ENCODE measurements at regions not wholly inside any gene's neighbourhood (a gene's known extent, or its start where the extent isn't known, plus 50 kb on each side); places are given as distances from the start of the nearest gene placed in this dataset.
A peak's percentile ranks its signal among the peaks of the same experiment; 100 is the strongest.

DNA sequence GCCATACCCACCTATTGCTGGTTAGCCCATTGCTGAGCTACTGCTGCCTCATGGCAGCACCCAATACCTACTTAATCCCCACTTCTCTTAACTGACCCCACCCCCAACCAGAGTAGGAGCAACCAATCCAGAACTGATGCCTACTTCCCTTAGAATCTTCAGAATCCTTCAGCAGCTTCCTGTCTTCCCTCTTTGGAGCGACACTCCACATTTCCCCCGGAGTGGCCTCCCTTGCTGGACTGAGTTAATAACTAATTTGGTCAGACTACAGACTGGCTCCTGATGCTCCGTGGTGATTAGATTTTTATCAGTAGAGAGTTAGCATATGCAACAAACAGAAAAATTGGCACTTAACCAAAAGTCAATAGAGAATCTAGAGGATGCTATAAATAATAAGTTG is 51.2 kb upstream of the UBR2 start:
- H3K36me3 Mint-ChIP-seq (ENCODE audit: insufficient read depth): no peaks in the 10 kb centered on the region
- peaks cover 6% of the 10 kb centered on the region for H3K4me1 Mint-ChIP-seq (ENCODE audit: low read depth)
- ATAC-seq: no peak
- no peaks in the 10 kb centered on the region for H3K9me3 Mint-ChIP-seq
- no peak overlapping the region for H3K4me3 Mint-ChIP-seq
- H3K27me3 Mint-ChIP-seq (ENCODE audit: low read depth): no peaks in the 10 kb centered on the region
- DNase-seq: no peak

DNA sequence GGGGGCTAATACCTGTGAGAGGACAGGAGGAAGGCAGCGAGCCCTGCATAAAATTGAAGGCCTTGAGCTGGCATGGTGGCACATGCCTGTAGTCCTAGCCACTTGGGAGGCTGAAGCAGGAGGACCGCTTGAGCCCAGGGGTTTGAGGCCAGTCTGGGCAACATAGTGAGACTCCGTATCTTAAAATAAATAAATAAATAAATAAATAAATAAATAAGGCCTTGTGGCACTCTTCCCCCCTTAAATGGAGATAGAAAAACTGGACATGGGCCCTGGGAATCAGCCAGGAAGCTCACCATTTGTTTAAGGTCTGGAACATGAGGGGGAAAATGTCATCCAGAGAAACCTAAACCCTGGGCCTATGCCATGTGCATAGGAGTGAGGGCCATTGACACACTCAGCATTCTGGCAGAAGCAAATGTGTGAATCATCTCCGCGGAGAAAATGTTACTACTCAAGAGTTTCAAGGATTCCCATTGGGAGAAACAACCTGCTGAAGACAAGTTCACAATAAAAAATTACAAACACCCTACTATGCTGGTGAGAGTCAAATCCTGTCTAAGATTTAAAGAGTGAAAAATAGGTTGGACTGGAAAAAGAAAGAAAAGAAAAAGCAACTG is 51.9 kb upstream of the UBR2 start:
- ATAC-seq (no peak), DNase-seq (no peak)
- Mint-ChIP-seq H3K4me3 (no peak overlapping the region), H3K9me3 (no peaks in the 10 kb centered on the region), H3K36me3 (ENCODE audit: insufficient read depth) (no peaks in the 10 kb centered on the region), H3K27me3 (ENCODE audit: low read depth) (no peaks in the 10 kb centered on the region), H3K4me1 (ENCODE audit: low read depth) (peaks cover 7% of the 10 kb centered on the region)

DNA sequence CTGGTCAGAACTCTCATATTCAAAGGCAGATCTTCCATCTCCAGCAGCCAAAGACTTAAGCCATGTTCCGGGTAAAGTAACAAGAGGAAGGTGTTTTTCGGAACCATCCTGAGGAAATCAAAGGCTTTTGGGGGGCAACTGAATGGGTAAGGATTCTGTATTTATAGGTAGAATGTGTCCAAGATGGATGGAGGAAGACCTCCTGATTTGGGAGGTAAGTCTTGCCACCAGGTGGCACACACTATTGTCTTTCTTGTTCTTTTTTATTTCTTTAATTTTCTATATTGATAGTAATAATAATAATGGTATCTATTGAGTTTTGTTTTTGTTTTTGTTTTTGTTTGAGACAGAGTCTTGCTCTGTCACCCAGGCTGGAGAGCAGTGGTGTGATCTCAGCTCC is 53.0 kb upstream of the UBR2 start:
- H3K9me3 Mint-ChIP-seq: no peaks in the 10 kb centered on the region
- ATAC-seq (no peak), DNase-seq (no peak)
- H3K4me1 Mint-ChIP-seq (ENCODE audit: low read depth): peaks cover 7% of the 10 kb centered on the region
- H3K27me3 Mint-ChIP-seq (ENCODE audit: low read depth): no peaks in the 10 kb centered on the region
- no peaks in the 10 kb centered on the region for H3K36me3 Mint-ChIP-seq (ENCODE audit: insufficient read depth)
- H3K4me3 Mint-ChIP-seq: no peak overlapping the region

DNA sequence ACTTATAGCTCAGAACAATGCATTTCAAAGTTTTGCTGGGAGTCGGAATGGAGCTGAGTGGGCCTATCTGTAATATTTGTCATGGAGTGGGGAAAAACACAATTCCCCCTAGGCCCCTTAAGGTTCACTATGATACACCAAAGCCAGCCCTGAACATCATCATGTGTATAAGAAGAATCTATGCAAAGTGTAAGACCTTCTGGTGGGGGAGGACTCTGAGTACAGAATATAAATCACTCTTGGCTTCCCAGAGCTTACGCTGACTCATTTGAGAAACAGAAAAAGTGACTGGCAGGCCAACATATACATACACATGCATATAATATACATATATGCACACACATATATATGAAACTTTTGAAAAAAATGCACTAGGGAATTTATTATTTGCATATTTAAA is 54.1 kb upstream of the UBR2 start:
- ATAC-seq: peak; percentile 81 to 87
- Mint-ChIP-seq H3K36me3 (ENCODE audit: insufficient read depth) (no peaks in the 10 kb centered on the region), H3K9me3 (no peaks in the 10 kb centered on the region), H3K4me1 (ENCODE audit: low read depth) (peaks cover 9% of the 10 kb centered on the region), H3K27me3 (ENCODE audit: low read depth) (no peaks in the 10 kb centered on the region), H3K4me3 (no peak overlapping the region)
- no peak for DNase-seq

DNA sequence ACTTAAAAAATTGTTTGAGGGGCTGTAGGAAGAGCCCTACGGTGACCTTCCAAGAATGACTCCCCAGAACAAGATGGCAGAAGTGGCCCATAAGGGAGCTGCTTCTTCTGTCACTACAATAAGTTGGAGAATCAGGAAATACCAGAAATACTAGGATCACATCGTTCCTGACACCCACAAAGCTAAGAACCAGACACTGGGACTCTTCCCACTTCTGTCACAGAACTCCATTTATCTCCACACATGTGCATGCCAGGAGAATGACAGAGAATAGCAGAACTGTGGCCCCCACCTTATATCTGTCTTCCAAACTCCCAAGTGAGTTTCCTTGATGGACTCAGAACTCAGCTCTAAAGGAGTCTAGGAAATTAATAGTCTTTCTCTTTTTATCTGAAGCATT is 54.6 kb upstream of the UBR2 start:
- DNase-seq: no peak

DNA sequence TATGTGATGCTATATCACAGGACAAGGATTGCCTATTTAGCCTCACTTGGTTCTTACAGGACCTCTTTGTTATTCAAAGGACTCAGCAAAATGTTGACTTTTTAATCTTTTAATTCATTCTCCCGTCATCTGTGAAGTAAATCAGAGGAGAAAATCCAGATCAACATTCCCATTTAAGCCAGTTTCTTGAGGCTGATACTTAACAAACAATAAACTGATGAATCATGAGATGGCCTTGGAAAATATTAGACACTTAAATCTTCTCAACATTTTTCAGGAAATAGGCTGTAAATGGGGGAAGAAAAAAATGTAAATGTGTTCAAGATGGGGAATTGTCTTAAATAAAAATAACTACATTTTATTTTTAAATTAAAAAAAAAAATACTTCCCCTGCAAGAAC is 55.9 kb upstream of the UBR2 start:
- no peaks in the 10 kb centered on the region for H3K9me3 Mint-ChIP-seq
- no peaks in the 10 kb centered on the region for H3K27me3 Mint-ChIP-seq (ENCODE audit: low read depth)
- no peak overlapping the region for H3K4me3 Mint-ChIP-seq
- ATAC-seq (no peak), DNase-seq (no peak)
- H3K4me1 Mint-ChIP-seq (ENCODE audit: low read depth): peaks cover 12% of the 10 kb centered on the region
- H3K36me3 Mint-ChIP-seq (ENCODE audit: insufficient read depth): no peaks in the 10 kb centered on the region

More for the DNA sequence above, 54.6 kb upstream of the UBR2 start:
- no peak for ATAC-seq
- Mint-ChIP-seq H3K4me3 (no peak overlapping the region), H3K27me3 (ENCODE audit: low read depth) (no peaks in the 10 kb centered on the region), H3K36me3 (ENCODE audit: insufficient read depth) (no peaks in the 10 kb centered on the region), H3K9me3 (no peaks in the 10 kb centered on the region), H3K4me1 (ENCODE audit: low read depth) (peaks cover 9% of the 10 kb centered on the region)

DNA sequence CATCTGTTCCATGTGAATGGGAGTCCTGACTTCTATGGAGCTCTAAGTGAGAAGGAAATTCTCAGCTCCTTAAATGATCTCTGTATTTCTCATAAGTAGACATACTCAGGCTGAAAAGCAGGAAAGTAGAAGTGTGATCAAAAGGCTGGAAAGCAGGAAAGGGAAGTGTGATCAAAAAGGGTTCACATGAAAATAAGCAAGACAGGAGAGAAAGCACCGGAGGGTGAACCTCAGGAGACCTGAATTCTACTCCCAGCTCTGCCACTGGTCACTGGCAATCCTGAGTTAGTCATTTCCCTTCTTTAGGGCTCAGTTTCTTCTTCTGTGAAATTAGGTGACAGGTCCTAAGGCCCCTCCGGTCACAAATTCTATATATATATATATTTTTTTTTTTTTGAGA is 55.5 kb upstream of the TRERF1 start:
- Mint-ChIP-seq H3K9me3 (no peaks in the 10 kb centered on the region), H3K4me1 (ENCODE audit: low read depth) (peaks cover 15% of the 10 kb centered on the region), H3K4me3 (no peak overlapping the region), H3K36me3 (ENCODE audit: insufficient read depth) (no peaks in the 10 kb centered on the region), H3K27me3 (ENCODE audit: low read depth) (no peaks in the 10 kb centered on the region)
- no peak for DNase-seq
- ATAC-seq: no peak

DNA sequence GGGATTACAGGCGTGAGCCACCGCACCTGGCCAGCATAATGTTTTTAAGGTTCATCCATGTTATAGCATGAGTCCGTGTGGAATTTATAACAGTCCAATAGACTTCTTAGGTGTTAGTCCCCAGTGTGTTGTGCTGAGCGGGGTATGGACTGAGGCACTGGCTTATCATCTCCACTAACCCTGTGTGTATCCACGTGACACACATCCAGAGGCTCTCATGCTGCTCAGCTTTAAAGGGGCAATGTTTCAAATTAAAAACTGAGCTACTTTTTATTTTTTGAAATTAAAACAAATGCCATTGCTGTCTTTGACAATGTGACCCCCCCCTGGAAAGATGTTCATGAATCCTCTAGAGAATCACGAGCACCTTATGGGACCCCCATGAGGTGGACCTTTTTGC is 54.3 kb upstream of the TRERF1 start:
- Mint-ChIP-seq H3K36me3 (ENCODE audit: insufficient read depth) (no peaks in the 10 kb centered on the region), H3K4me1 (ENCODE audit: low read depth) (peaks cover 21% of the 10 kb centered on the region), H3K9me3 (no peaks in the 10 kb centered on the region), H3K4me3 (no peak overlapping the region), H3K27me3 (ENCODE audit: low read depth) (no peaks in the 10 kb centered on the region)
- ATAC-seq (no peak), DNase-seq (no peak)

DNA sequence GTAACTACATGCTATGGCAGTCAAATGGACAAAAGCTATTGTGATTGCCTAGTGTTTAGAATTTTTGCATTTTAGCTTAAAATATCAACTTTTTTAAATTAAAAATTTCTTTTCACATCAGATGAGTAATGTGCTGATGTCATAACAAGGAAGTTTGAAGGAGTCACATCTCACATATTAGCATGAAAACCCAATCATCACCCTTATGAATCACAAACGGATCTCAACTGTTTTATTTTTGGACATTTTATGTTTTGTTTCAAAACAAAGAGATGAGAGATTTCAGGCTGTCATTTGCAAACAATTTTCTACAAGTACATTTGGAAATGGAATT is 53.6 kb upstream of the TRERF1 start:
- ATAC-seq (peak; percentile 51 to 53), DNase-seq (no peak)
- H3K4me1 Mint-ChIP-seq (ENCODE audit: low read depth): peaks cover 21% of the 10 kb centered on the region
- no peaks in the 10 kb centered on the region for H3K27me3 Mint-ChIP-seq (ENCODE audit: low read depth)
- H3K36me3 Mint-ChIP-seq (ENCODE audit: insufficient read depth): no peaks in the 10 kb centered on the region
- no peaks in the 10 kb centered on the region for H3K9me3 Mint-ChIP-seq
- H3K4me3 Mint-ChIP-seq: no peak overlapping the region

DNA sequence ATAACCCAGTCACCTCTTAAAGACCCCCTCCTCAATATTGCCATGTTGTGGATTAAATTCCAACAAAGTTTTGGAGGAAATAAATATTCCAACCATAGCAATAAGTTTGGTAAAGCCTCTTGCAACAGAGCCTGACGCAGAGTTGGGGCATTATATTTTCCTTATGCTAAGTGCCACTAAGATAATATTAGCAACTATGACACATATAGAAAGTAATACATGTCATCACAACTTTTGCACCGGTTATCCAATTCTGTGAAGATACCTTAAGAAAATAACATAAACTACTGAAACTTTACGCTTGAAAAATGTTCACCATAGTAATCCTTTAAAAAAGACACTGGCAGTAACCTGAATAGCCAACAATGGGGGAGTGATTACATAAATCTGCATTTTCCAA is 52.2 kb upstream of the TRERF1 start:
- H3K9me3 Mint-ChIP-seq: no peaks in the 10 kb centered on the region
- DNase-seq: no peak
- no peaks in the 10 kb centered on the region for H3K27me3 Mint-ChIP-seq (ENCODE audit: low read depth)
- H3K4me3 Mint-ChIP-seq: no peak overlapping the region
- H3K36me3 Mint-ChIP-seq (ENCODE audit: insufficient read depth): no peaks in the 10 kb centered on the region
- H3K4me1 Mint-ChIP-seq (ENCODE audit: low read depth): peaks cover 15% of the 10 kb centered on the region
- no peak for ATAC-seq

DNA sequence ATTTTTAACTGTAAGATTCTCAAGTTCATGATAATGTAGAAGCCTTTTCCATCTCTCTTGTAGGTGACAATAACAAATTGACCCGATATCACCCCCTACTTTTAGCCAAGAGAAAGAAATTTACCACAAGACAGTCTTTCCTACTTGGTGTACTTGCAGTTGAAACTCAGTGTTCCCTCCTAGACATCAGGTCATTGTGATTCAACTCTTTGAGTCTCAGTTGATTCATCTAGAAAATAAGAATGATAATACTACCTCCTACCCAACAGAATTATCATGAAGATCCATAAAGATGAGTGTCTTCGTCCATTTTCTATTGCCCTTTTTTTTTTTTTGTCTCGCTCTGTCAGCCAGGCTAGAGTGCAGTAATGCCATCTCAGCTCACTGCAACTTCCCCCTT is 51.3 kb upstream of the TRERF1 start:
- no peaks in the 10 kb centered on the region for H3K36me3 Mint-ChIP-seq (ENCODE audit: insufficient read depth)
- peaks cover 15% of the 10 kb centered on the region for H3K4me1 Mint-ChIP-seq (ENCODE audit: low read depth)
- peaks cover 1% of the 10 kb centered on the region for H3K9me3 Mint-ChIP-seq
- no peaks in the 10 kb centered on the region for H3K27me3 Mint-ChIP-seq (ENCODE audit: low read depth)
- no peak overlapping the region for H3K4me3 Mint-ChIP-seq
- ATAC-seq (peak in 1 of 2 donors; percentile 18), DNase-seq (no peak)

DNA sequence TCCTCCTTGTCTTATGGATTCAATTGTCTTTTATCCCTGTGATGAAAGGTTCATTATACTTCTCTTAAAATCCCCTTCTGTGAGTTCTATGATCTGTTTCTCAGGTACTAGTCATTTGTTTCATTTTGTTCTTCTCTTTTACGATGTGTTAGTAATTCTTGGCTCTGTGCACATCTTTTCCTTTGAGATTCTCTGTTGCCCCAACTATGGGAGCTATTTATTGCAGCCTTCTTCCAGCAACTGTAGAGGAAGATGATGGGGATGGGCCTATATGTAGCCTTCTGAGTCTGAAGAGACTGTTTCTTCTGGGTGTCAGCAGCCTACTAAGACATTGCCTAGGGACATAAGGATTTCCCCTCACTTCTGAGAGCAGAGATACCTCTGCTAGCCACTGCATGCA is 50.4 kb upstream of the TRERF1 start:
- Mint-ChIP-seq H3K9me3 (peaks cover 7% of the 10 kb centered on the region), H3K4me3 (no peak overlapping the region), H3K4me1 (ENCODE audit: low read depth) (peaks cover 14% of the 10 kb centered on the region), H3K36me3 (ENCODE audit: insufficient read depth) (no peaks in the 10 kb centered on the region), H3K27me3 (ENCODE audit: low read depth) (no peaks in the 10 kb centered on the region)
- ATAC-seq (no peak), DNase-seq (no peak)
